ENCODE measurements at regions not wholly inside any gene's neighbourhood (a gene's known extent, or its start where the extent isn't known, plus 50 kb on each side); places are given as distances from the start of the nearest gene placed in this dataset.

- DNase-seq: no peak
Observed at GRCh38 chr6:19424853-19425252, 412.3 kb upstream of the ID4 start.

- DNase-seq: no peak
Observed at GRCh38 chr6:19427548-19427947, 409.6 kb upstream of the ID4 start.

GRCh38 chr6:19432966-19433498, 404.1 kb upstream of the ID4 start:
- peak; percentile 96 for DNase-seq

GRCh38 chr6:19434065-19434464, 403.1 kb upstream of the ID4 start:
- DNase-seq: no peak

GRCh38 chr6:19435755-19436154, 401.4 kb upstream of the ID4 start:
- DNase-seq: no peak

- no peak for DNase-seq
Observed at GRCh38 chr6:19438566-19439353, 398.4 kb upstream of the ID4 start.

GRCh38 chr6:19440531-19440930, 396.6 kb upstream of the ID4 start:
- DNase-seq: peak; percentile 80

- no peak for DNase-seq
Observed at GRCh38 chr6:19443411-19443810, 393.8 kb upstream of the ID4 start.

- no peak for DNase-seq
Observed at GRCh38 chr6:19444041-19444440, 393.1 kb upstream of the ID4 start.

GRCh38 chr6:19444481-19444880, 392.7 kb upstream of the ID4 start:
- DNase-seq: no peak

GRCh38 chr6:19446570-19446969, 390.6 kb upstream of the ID4 start:
- DNase-seq: no peak

GRCh38 chr6:19450651-19451050, 386.5 kb upstream of the ID4 start:
- DNase-seq: no peak

GRCh38 chr6:19452495-19452894, 384.7 kb upstream of the ID4 start:
- DNase-seq: no peak

GRCh38 chr6:19454001-19454720, 383.0 kb upstream of the ID4 start:
- no peak for DNase-seq

- no peak for DNase-seq
Observed at GRCh38 chr6:19454721-19455392, 382.3 kb upstream of the ID4 start.

- no peak for DNase-seq
Observed at GRCh38 chr6:19463250-19463649, 373.9 kb upstream of the ID4 start.

- no peak for DNase-seq
Observed at GRCh38 chr6:19463925-19464324, 373.2 kb upstream of the ID4 start.

GRCh38 chr6:19465256-19465655, 371.9 kb upstream of the ID4 start:
- peak; percentile 87 for DNase-seq

- peak; percentile 94 for DNase-seq
Observed at GRCh38 chr6:19465760-19466159, 371.4 kb upstream of the ID4 start.

- DNase-seq: no peak
Observed at GRCh38 chr6:19470333-19470732, 366.8 kb upstream of the ID4 start.

- DNase-seq: no peak
Observed at GRCh38 chr6:19472153-19472552, 365.0 kb upstream of the ID4 start.

GRCh38 chr6:19472850-19473249, 364.3 kb upstream of the ID4 start:
- DNase-seq: no peak

- DNase-seq: no peak
Observed at GRCh38 chr6:19477563-19477962, 359.6 kb upstream of the ID4 start.

GRCh38 chr6:19478273-19478672, 358.9 kb upstream of the ID4 start:
- DNase-seq: no peak
